ENCODE measurements at regions not wholly inside any gene's neighbourhood (a gene's known extent, or its start where the extent isn't known, plus 50 kb on each side); places are given as distances from the start of the nearest gene placed in this dataset.

DNA sequence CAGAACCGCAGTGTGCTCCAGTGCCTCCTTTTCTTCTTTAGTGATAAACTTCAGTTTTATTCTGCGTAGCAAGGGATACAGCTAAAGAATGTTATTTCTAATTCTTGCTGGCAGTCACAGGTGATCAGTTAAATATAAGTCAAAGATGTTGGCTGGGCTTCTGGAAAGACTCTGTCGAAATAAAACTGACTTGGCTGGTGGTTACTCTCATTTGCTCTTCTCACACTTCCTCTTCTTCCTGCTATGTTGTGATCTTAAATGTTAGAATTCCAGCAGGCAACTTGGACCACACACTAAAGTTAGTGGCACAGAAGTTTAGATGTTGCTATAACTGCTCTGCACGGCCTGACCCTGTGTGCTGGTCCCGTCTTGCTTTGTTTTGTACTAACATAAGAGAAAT, 278.6 kb downstream of the CDH19 start:
- H3K4me3 ChIP-seq (ENCODE audit: insufficient read depth, low read length, poor library complexity, severe bottlenecking) = no peak overlapping the region
- TF ChIP-seq, protein P1, sequence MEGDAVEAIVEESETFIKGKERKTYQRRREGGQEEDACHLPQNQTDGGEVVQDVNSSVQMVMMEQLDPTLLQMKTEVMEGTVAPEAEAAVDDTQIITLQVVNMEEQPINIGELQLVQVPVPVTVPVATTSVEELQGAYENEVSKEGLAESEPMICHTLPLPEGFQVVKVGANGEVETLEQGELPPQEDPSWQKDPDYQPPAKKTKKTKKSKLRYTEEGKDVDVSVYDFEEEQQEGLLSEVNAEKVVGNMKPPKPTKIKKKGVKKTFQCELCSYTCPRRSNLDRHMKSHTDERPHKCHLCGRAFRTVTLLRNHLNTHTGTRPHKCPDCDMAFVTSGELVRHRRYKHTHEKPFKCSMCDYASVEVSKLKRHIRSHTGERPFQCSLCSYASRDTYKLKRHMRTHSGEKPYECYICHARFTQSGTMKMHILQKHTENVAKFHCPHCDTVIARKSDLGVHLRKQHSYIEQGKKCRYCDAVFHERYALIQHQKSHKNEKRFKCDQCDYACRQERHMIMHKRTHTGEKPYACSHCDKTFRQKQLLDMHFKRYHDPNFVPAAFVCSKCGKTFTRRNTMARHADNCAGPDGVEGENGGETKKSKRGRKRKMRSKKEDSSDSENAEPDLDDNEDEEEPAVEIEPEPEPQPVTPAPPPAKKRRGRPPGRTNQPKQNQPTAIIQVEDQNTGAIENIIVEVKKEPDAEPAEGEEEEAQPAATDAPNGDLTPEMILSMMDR (IDR thresholded peaks at IDR 0.05; ENCODE audit: insufficient read depth, low read length, poor library complexity, severe bottlenecking) = no peak
- TF ChIP-seq EZH2phosphoT487 (conservative IDR thresholded peaks at IDR 0.05; ENCODE audit: low read length) = no peak
- no peak overlapping the region for H3K4me2 ChIP-seq (ENCODE audit: low read depth, low read length, poor library complexity, severe bottlenecking)
- H3K27ac ChIP-seq (ENCODE audit: low read depth, low read length) = no peak overlapping the region
- H3K79me2 ChIP-seq (ENCODE audit: insufficient read depth, low read length) = no peaks in the 10 kb centered on the region
- H2AFZ ChIP-seq (ENCODE audit: low read depth, low read length, severe bottlenecking) = no peak overlapping the region
- H3K9ac ChIP-seq (ENCODE audit: low read length) = no peak overlapping the region
- no peaks in the 10 kb centered on the region for H3F3A ChIP-seq (ENCODE audit: insufficient read depth)
- H3K27me3 ChIP-seq (ENCODE audit: low read length) = no peaks in the 10 kb centered on the region
- H3K36me3 ChIP-seq (ENCODE audit: low read length) = no peaks in the 10 kb centered on the region
- H3K9me3 ChIP-seq (ENCODE audit: insufficient read depth, low read length) = no peaks in the 10 kb centered on the region
- no peaks in the 10 kb centered on the region for H3K9me2 ChIP-seq (replicated peaks; ENCODE audit: insufficient read depth, low read length)
- H4K20me1 ChIP-seq (ENCODE audit: low read depth, low read length) = no peaks in the 10 kb centered on the region

DNA sequence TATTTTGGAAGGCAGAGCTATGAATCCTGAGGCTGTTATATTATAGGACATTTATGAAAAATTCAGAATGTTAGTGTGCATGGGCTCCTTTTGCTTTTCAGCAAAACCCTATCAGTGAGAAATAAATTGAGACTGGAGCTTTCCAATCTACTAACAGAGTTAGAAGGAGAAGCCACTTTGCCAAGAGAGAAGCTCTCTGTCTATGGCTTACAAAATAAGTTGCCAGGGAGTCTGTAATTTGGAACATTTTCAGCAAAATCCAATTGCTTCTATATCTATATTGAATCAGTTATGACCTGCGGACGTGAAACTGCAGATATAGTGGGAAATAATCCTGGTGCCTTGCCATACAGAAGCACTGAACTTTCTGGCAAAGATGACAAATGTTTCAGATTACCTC, 279.3 kb downstream of the CDH19 start:
- Histone ChIP-seq H3K27ac (ENCODE audit: low read depth, low read length) (no peak overlapping the region), H3K9ac (ENCODE audit: low read length) (no peak overlapping the region), H3K9me2 (replicated peaks; ENCODE audit: insufficient read depth, low read length) (no peaks in the 10 kb centered on the region), H3K79me2 (ENCODE audit: insufficient read depth, low read length) (no peaks in the 10 kb centered on the region), H3K4me3 (ENCODE audit: insufficient read depth, low read length, poor library complexity, severe bottlenecking) (no peak overlapping the region), H3K9me3 (ENCODE audit: insufficient read depth, low read length) (no peaks in the 10 kb centered on the region), H3K4me2 (ENCODE audit: low read depth, low read length, poor library complexity, severe bottlenecking) (no peak overlapping the region), H3F3A (ENCODE audit: insufficient read depth) (no peaks in the 10 kb centered on the region), H3K36me3 (ENCODE audit: low read length) (no peaks in the 10 kb centered on the region), H2AFZ (ENCODE audit: low read depth, low read length, severe bottlenecking) (no peak overlapping the region), H3K27me3 (ENCODE audit: low read length) (no peaks in the 10 kb centered on the region), H4K20me1 (ENCODE audit: low read depth, low read length) (no peaks in the 10 kb centered on the region)
- no peak for TF ChIP-seq EZH2phosphoT487 (conservative IDR thresholded peaks at IDR 0.05; ENCODE audit: low read length)
- TF ChIP-seq, protein P1 (IDR thresholded peaks at IDR 0.05; ENCODE audit: insufficient read depth, low read length, poor library complexity, severe bottlenecking) = no peak

DNA sequence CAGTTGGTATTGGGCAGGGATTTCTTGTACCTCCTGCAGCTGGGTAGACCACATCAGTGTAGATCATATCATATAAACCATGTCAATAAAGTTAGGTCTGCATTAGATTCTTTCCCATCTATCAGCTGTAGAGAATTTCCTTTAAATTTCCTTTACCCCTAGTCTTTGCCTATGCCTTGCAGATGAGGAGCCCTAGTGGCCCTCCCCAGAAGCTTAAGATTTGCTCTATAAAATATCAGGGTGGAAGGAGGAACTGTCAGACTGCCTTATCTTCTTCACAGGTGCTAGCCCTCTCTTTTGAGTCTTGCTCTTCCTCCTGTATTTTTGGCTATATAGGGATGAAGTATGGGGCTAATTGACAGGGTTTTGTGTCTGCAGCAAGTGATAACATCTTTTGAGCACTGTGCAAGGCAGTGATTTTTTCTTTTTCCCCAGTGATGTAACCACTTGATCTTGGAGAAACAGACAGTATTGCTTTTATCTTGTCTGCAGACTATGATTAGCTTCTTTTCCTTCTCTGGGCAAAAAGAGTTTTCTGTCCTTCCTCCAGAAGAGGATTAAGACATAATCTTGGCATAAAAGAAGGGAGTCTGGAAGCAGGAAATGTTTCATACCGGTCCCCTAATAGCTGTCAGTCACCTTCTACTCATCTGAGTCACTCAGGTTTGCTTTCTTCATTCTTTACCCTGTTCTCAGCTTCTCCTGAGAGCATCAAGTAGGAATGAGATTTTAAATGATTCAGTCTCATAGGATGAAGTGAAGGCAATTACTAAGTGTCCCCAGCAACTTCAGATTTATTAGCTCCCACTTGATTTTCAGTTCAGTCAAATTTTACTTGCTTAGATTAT, 286.4 kb downstream of the CDH19 start:
- H3K9me2 ChIP-seq (replicated peaks; ENCODE audit: insufficient read depth, low read length) = no peaks in the 10 kb centered on the region
- H3K27ac ChIP-seq (ENCODE audit: low read depth, low read length) = no peak overlapping the region
- H3K27me3 ChIP-seq (ENCODE audit: low read length) = no peaks in the 10 kb centered on the region
- H3K4me2 ChIP-seq (ENCODE audit: low read depth, low read length, poor library complexity, severe bottlenecking) = no peak overlapping the region
- no peaks in the 10 kb centered on the region for H3K36me3 ChIP-seq (ENCODE audit: low read length)
- no peak overlapping the region for H2AFZ ChIP-seq (ENCODE audit: low read depth, low read length, severe bottlenecking)
- no peaks in the 10 kb centered on the region for H4K20me1 ChIP-seq (ENCODE audit: low read depth, low read length)
- H3F3A ChIP-seq (ENCODE audit: insufficient read depth) = no peaks in the 10 kb centered on the region
- no peaks in the 10 kb centered on the region for H3K79me2 ChIP-seq (ENCODE audit: insufficient read depth, low read length)
- TF ChIP-seq EZH2phosphoT487 (conservative IDR thresholded peaks at IDR 0.05; ENCODE audit: low read length) = no peak
- TF ChIP-seq, protein P1 (IDR thresholded peaks at IDR 0.05; ENCODE audit: insufficient read depth, low read length, poor library complexity, severe bottlenecking) = no peak
- H3K9ac ChIP-seq (ENCODE audit: low read length) = no peak overlapping the region
- H3K4me3 ChIP-seq (ENCODE audit: insufficient read depth, low read length, poor library complexity, severe bottlenecking) = no peak overlapping the region
- H3K9me3 ChIP-seq (ENCODE audit: insufficient read depth, low read length) = no peaks in the 10 kb centered on the region
